Kidney (tissue), 13 donors: ENCODE measurements at regions not wholly inside any gene's neighbourhood (a gene's known extent, or its start where the extent isn't known, plus 50 kb on each side); places are given as distances from the start of the nearest gene placed in this dataset.

Source experiments
- DNase-seq, 5 donors: peaks; one replicate each; pipeline ENCODE4 v3.0.0-alpha.2; 2013 to 2020
- FAIRE-seq: peaks from 2 replicates; lab custom pipeline; 2012; peaks lifted over from hg19 to GRCh38; lab: Jason Lieb, UNC
- H3K27ac ChIP-seq, 2 donors: one replicate each; pipeline ENCODE4 v1.7.0; 2013; ENCODE audit warnings: low read depth in 2 of 2, low read length in 2 of 2, inconsistent platforms in 1 of 2
- H3K27me3 ChIP-seq: one replicate; pipeline ENCODE4 v1.7.1; 2013; ENCODE audit warnings: low read length, inconsistent platforms; ENCODE audit not compliant: control insufficient read depth, insufficient read depth
- H3K36me3 ChIP-seq, 3 donors: one replicate each; pipeline versions ENCODE4 v1.7.0 to v1.7.1; 2013; ENCODE audit warnings: low read length in 3 of 3, control low read depth in 1 of 3, inconsistent platforms in 1 of 3; ENCODE audit not compliant: insufficient read depth in 3 of 3, control insufficient read depth in 2 of 3
- H3K4me1 ChIP-seq, 3 donors: one replicate each; pipeline versions ENCODE4 v1.7.0 to v1.7.1; 2013; ENCODE audit warnings: low read length in 3 of 3, inconsistent platforms in 1 of 3, low read depth in 1 of 3; ENCODE audit not compliant: control insufficient read depth in 2 of 3, insufficient read depth in 2 of 3
- H3K4me3 ChIP-seq, 3 donors: one replicate each; pipeline versions ENCODE4 v1.7.0 to v1.8.1; 2013; ENCODE audit warnings: low read length in 3 of 3, control low read depth in 1 of 3, inconsistent platforms in 1 of 3
- H3K9ac ChIP-seq, 3 donors: one replicate each; pipeline versions ENCODE4 v1.7.0 to v1.7.1; 2013; ENCODE audit warnings: low read length in 3 of 3, control low read depth in 1 of 3, inconsistent platforms in 1 of 3
- H3K9me3 ChIP-seq, 3 donors: one replicate each; pipeline versions ENCODE4 v1.7.0 to v1.7.1; 2013; ENCODE audit warnings: low read length in 3 of 3, control low read depth in 1 of 3, inconsistent platforms in 1 of 3; ENCODE audit not compliant: control insufficient read depth in 2 of 3, insufficient read depth in 1 of 3
- CTCF ChIP-seq: IDR thresholded peaks from 3 replicates; pipeline ENCODE4 v1.5.1; 2012; ENCODE audit warnings: mild to moderate bottlenecking, moderate library complexity, borderline replicate concordance; ENCODE audit not compliant: insufficient read depth; ENCODE audit errors: extremely low read depth
- intact Hi-C: fragments of 100-400 bp; cut with DNase I; formaldehyde crosslinking; loops from one replicate; pipeline ENCODE4 v1.11.1; 2022
- donor health status: control.
- donor health status: control.
- donor health status: control.
- donor health status: control.
- donor health status: control.
- donor health status: DM: yes; HTN: yes; CAD: no.
- donor health status: Normal renal cell carcinoma (clear cell type).

- no peak for TF ChIP-seq CTCF
- DNase-seq = no peak
- no peak for FAIRE-seq
- no peak overlapping the region for H3K27ac ChIP-seq
- H3K9ac ChIP-seq = no peak overlapping the region
- H3K4me1 ChIP-seq = no peaks in the 10 kb centered on the region
- H3K9me3 ChIP-seq = no peaks in the 10 kb centered on the region
- H3K27me3 ChIP-seq = no peaks in the 10 kb centered on the region
- intact Hi-C loops = no loop called here
- H3K36me3 ChIP-seq = no peaks in the 10 kb centered on the region
- H3K4me3 ChIP-seq = no peak overlapping the region
Observed at GRCh38 chr10:81002382-81002781, 464.7 kb downstream of the SH2D4B start.

- FAIRE-seq = no peak
- Histone ChIP-seq H3K27ac (no peak overlapping the region), H3K4me1 (no peaks in the 10 kb centered on the region), H3K4me3 (no peak overlapping the region), H3K9me3 (no peaks in the 10 kb centered on the region), H3K9ac (no peak overlapping the region), H3K36me3 (no peaks in the 10 kb centered on the region), H3K27me3 (no peaks in the 10 kb centered on the region)
- DNase-seq = no peak
- intact Hi-C loops = no loop called here
- TF ChIP-seq CTCF = no peak
Observed at GRCh38 chr10:81007872-81008271, 470.2 kb downstream of the SH2D4B start.

DNA sequence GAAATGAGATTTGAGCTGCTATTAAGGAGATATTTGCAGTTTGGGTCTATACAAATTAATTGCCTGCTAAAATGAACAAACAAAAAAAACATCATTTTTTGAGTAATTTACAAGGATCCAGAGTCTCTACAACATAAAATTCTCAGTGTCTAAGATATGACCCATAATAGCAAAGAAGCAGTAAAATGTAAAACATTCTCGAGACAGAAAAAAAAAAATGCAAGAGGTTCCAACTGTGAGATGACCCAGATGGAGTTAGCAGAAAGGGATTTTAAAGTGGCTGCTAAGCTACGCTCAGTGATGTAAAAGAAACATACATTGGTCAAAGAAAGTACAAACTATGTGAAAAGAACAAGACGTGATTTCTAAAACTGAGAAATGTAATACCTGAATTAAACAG is 471.0 kb downstream of the SH2D4B start:
- no peak overlapping the region for H3K9ac ChIP-seq
- no peaks in the 10 kb centered on the region for H3K9me3 ChIP-seq
- no peaks in the 10 kb centered on the region for H3K36me3 ChIP-seq
- no peaks in the 10 kb centered on the region for H3K27me3 ChIP-seq
- H3K27ac ChIP-seq = no peak overlapping the region
- H3K4me1 ChIP-seq = no peaks in the 10 kb centered on the region
- FAIRE-seq (no peak), DNase-seq (peak in 2 of 5 donors; percentile 52 to 91)
- TF ChIP-seq CTCF = no peak
- no peak overlapping the region for H3K4me3 ChIP-seq
- intact Hi-C loops = no loop called here

DNA sequence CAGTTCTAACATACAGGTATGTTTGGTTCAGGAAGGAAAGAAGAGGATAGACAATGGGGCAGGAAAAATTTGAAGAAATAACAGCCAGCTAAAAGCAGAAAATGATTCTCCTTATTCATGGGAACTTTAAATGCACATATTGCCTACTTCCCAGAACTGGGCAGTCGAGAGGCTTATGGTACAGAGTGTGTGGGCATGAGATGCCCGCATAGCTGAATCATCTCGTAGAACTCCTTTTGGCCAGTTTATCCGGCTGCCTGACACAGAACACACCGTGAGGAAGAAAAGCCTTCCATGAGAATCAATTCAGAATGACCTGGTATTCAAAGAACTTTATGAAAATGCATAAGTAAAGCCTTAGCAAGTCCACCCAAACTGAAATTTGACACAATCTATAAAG is 471.6 kb downstream of the SH2D4B start:
- Histone ChIP-seq H3K36me3 (no peaks in the 10 kb centered on the region), H3K27ac (no peak overlapping the region), H3K9me3 (no peaks in the 10 kb centered on the region), H3K4me1 (no peaks in the 10 kb centered on the region), H3K27me3 (no peaks in the 10 kb centered on the region), H3K4me3 (no peak overlapping the region), H3K9ac (no peak overlapping the region)
- DNase-seq = no peak
- FAIRE-seq = no peak
- TF ChIP-seq CTCF = no peak
- intact Hi-C loops = no loop called here
